Neuronal stem cell (in vitro differentiated cells): ENCODE measurements at regions not wholly inside any gene's neighbourhood (a gene's known extent, or its start where the extent isn't known, plus 50 kb on each side); places are given as distances from the start of the nearest gene placed in this dataset.

Experiments used
- DNase-seq: peaks from one replicate; pipeline ENCODE4 v3.0.0-alpha.2; 2013; ENCODE audit warnings: low spot score
- H2AFZ ChIP-seq: one replicate; pipeline ENCODE4 v1.6.1; 2013; ENCODE audit warnings: mild to moderate bottlenecking, low read length, inconsistent platforms
- H2AK5ac ChIP-seq: 2 replicates; pipeline ENCODE4 v1.6.1; 2013; ENCODE audit warnings: low read depth, mild to moderate bottlenecking, inconsistent platforms, low read length, moderate library complexity, mixed read lengths
- H2BK120ac ChIP-seq: 2 replicates; pipeline ENCODE4 v1.6.1; 2013; ENCODE audit warnings: low read depth, mild to moderate bottlenecking, inconsistent platforms, low read length, moderate library complexity, mixed read lengths
- H2BK12ac ChIP-seq: one replicate; pipeline ENCODE4 v1.6.1; 2013; ENCODE audit warnings: low read length, inconsistent platforms
- H2BK15ac ChIP-seq: 2 replicates; pipeline ENCODE4 v1.6.1; 2013; ENCODE audit warnings: mild to moderate bottlenecking, low read length, inconsistent platforms, mixed read lengths
- H2BK5ac ChIP-seq: one replicate; pipeline ENCODE4 v1.6.1; 2013; ENCODE audit warnings: inconsistent platforms, mild to moderate bottlenecking, low read length, moderate library complexity
- H3K14ac ChIP-seq: one replicate; pipeline ENCODE4 v1.6.1; 2013; ENCODE audit warnings: low read length, inconsistent platforms
- H3K18ac ChIP-seq: 2 replicates; pipeline ENCODE4 v1.6.1; 2013; ENCODE audit warnings: low read length, inconsistent platforms
- H3K23ac ChIP-seq: 2 replicates; pipeline ENCODE4 v1.6.1; 2013; ENCODE audit warnings: low read depth, mild to moderate bottlenecking, mixed read lengths, low read length, inconsistent platforms; ENCODE audit not compliant: poor library complexity
- H3K27ac ChIP-seq: replicated peaks from 3 replicates; pipeline ENCODE4 v1.5.1; 2013; ENCODE audit warnings: low read length, inconsistent platforms
- H3K27me3 ChIP-seq, 3 experiments: 2 replicates each; pipeline ENCODE4 v1.6.1; 2013; ENCODE audit warnings: low read length in 3 of 3, mild to moderate bottlenecking in 2 of 3, inconsistent platforms in 1 of 3, low read depth in 1 of 3, mixed read lengths in 1 of 3, moderate library complexity in 1 of 3; ENCODE audit not compliant: control insufficient read depth in 3 of 3, insufficient read depth in 3 of 3
- H3K36me3 ChIP-seq, 2 donors: replicated peaks in 1 of 2; 2 replicates each; pipeline ENCODE4 v1.6.1; 2013; ENCODE audit warnings: low read length in 2 of 2; ENCODE audit not compliant: control insufficient read depth in 2 of 2, insufficient read depth in 2 of 2
- H3K4ac ChIP-seq: 2 replicates; pipeline ENCODE4 v1.6.1; 2013; ENCODE audit warnings: inconsistent platforms, mild to moderate bottlenecking, low read length, moderate library complexity
- H3K4me1 ChIP-seq, 2 donors: 1 replicate in 1 of 2; 2 replicates in 1 of 2; pipeline ENCODE4 v1.6.1; 2013; ENCODE audit warnings: low read length in 2 of 2, low read depth in 1 of 2; ENCODE audit not compliant: control insufficient read depth in 2 of 2, insufficient read depth in 1 of 2
- H3K4me2 ChIP-seq: one replicate; pipeline ENCODE4 v1.6.1; 2013; ENCODE audit warnings: mild to moderate bottlenecking, low read length, inconsistent platforms; ENCODE audit not compliant: insufficient read depth, poor library complexity, severe bottlenecking
- H3K4me3 ChIP-seq, 2 donors: 2 replicates each; pipeline ENCODE4 v1.5.1; 2013; ENCODE audit warnings: low read length in 2 of 2, mild to moderate bottlenecking in 2 of 2, inconsistent platforms in 1 of 2, moderate library complexity in 1 of 2
- H3K79me1 ChIP-seq: one replicate; pipeline ENCODE4 v1.6.1; 2013; ENCODE audit warnings: low read depth, mild to moderate bottlenecking, inconsistent platforms, low read length, moderate library complexity
- H3K9ac ChIP-seq: one replicate; pipeline ENCODE4 v1.6.1; 2013; ENCODE audit warnings: mild to moderate bottlenecking, low read depth, low read length, inconsistent platforms; ENCODE audit not compliant: poor library complexity
- H3K9me3 ChIP-seq, 2 donors: replicated peaks in 1 of 2; 2 replicates each; pipeline versions ENCODE3 to v1.6.1; 2013; ENCODE audit warnings: low read length in 2 of 2, mild to moderate bottlenecking in 2 of 2, inconsistent platforms in 1 of 2, low read depth in 1 of 2, mixed read lengths in 1 of 2, moderate library complexity in 1 of 2; ENCODE audit not compliant: control insufficient read depth in 2 of 2, insufficient read depth in 1 of 2
- H4K8ac ChIP-seq: one replicate; pipeline ENCODE4 v1.6.1; 2013; ENCODE audit warnings: low read depth, mild to moderate bottlenecking, inconsistent platforms, low read length, moderate library complexity
- H4K91ac ChIP-seq: one replicate; pipeline ENCODE4 v1.6.1; 2013; ENCODE audit warnings: low read length, low read depth, mild to moderate bottlenecking, inconsistent platforms; ENCODE audit not compliant: poor library complexity
- WGBS, 2 donors: extraction: QIAGEN DNeasy Blood & Tissue Kit; methylation state at CpG; one replicate each; pipeline ENCODE4 v1.1.7; 2013; ENCODE audit warnings: missing lambda C conversion rate in 2 of 2, mixed read lengths in 1 of 2; ENCODE audit not compliant: insufficient read length in 2 of 2, insufficient replicate concordance in 1 of 2; ENCODE audit errors: extremely low coverage in 2 of 2; 5-methylcytosine and 5-hydroxymethylcytosine counted together

GRCh38 chr15:69973880-69974279 is 123.8 kb downstream of the TLE3 start:
- Histone ChIP-seq H2AFZ (no peak overlapping the region), H3K9me3 (no peaks in the 10 kb centered on the region), H3K27me3 (peaks cover 0 to 4% (median 0%) of the 10 kb centered on the region in 3 experiments), H3K4ac (no peak overlapping the region), H3K14ac (no peak overlapping the region), H2BK5ac (no peak overlapping the region), H3K4me3 (no peak overlapping the region), H3K18ac (no peak overlapping the region), H3K36me3 (no peaks in the 10 kb centered on the region), H3K27ac (no peak overlapping the region), H3K4me2 (no peak overlapping the region), H4K91ac (no peak overlapping the region), H2BK120ac (no peak overlapping the region), H3K23ac (no peak overlapping the region), H2BK15ac (no peak overlapping the region), H3K4me1 (no peaks in the 10 kb centered on the region), H4K8ac (no peak overlapping the region), H3K79me1 (peaks cover 1% of the 10 kb centered on the region), H3K9ac (no peak overlapping the region), H2AK5ac (no peak overlapping the region), H2BK12ac (no peak overlapping the region)
- WGBS, 2 donors = no CpG with 5 or more reads among the region's 4 CpGs
- no peak for DNase-seq

DNA sequence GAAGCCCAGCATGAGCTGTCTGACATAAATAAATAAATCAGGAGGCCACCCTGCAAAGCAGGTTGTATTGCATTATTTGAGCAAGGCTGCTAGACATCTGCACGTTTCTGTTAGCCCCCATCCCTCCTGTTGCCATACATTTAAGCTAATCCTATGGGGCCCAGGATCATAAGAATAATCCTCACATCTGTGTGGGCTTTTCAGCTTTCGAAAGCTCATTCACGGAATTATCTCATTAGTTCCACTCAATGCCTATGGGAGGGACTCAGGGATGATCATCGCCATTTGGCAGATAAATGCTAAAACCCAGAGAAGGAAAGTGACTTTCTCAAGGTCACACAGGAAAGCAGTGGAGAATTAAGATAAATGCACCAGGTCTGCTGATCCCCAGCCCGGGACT is 123.4 kb downstream of the TLE3 start:
- Histone ChIP-seq H3K27me3 (peaks cover 0 to 4% (median 0%) of the 10 kb centered on the region in 3 experiments), H3K4ac (no peak overlapping the region), H3K4me3 (no peak overlapping the region), H3K23ac (no peak overlapping the region), H3K27ac (no peak overlapping the region), H2AFZ (no peak overlapping the region), H3K79me1 (peaks cover 1% of the 10 kb centered on the region), H2BK5ac (no peak overlapping the region), H3K4me1 (no peaks in the 10 kb centered on the region), H2AK5ac (no peak overlapping the region), H3K36me3 (no peaks in the 10 kb centered on the region), H4K91ac (no peak overlapping the region), H3K14ac (no peak overlapping the region), H2BK120ac (no peak overlapping the region), H4K8ac (no peak overlapping the region), H3K9ac (no peak overlapping the region), H3K9me3 (no peaks in the 10 kb centered on the region), H2BK15ac (no peak overlapping the region), H3K4me2 (no peak overlapping the region), H3K18ac (no peak overlapping the region), H2BK12ac (no peak overlapping the region)
- no peak for DNase-seq
- no CpG with 5 or more reads among the region's 5 CpGs for WGBS, 2 donors

DNA sequence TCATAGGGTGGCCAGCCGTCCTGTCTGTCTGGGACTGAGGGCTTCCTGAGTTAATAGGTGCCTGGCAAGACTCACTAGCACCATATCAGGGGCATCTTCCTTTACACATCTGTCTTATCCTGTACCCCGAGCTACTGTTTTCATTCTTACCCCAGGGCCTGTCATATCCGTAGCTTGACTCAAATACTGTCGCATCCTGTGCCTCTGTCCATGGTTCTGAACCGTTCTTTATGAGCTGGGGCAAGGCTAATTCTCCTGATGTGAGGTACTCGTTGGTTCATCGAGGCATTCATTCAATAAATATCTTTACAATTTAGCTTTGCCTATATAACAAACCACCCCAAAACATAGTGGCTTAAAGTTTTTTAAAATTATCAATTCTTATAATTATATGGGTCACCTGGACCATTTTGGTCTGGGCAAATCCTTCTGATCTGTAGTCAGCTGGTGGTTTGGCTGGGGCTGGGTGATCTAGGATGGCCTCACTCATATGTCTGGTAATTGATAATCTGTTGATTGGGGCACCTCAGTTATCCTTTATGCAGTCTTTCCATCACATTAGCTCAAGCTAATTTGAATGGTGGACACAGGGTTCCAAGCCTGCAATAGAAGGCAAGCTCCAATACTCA is 121.2 kb downstream of the TLE3 start:
- H2AK5ac ChIP-seq = no peak overlapping the region
- no peak overlapping the region for H2AFZ ChIP-seq
- no peak overlapping the region for H3K14ac ChIP-seq
- no peak overlapping the region for H3K23ac ChIP-seq
- no peak overlapping the region for H3K18ac ChIP-seq
- peaks cover 0 to 2% (median 2%) of the 10 kb centered on the region in 3 experiments for H3K27me3 ChIP-seq
- H4K8ac ChIP-seq = no peak overlapping the region
- no peak overlapping the region for H3K4me3 ChIP-seq
- no CpG with 5 or more reads among the region's 7 CpGs for WGBS, 2 donors
- no peaks in the 10 kb centered on the region for H3K36me3 ChIP-seq
- no peak overlapping the region for H4K91ac ChIP-seq
- no peak overlapping the region for H2BK5ac ChIP-seq
- peak; percentile 81 for DNase-seq
- no peak overlapping the region for H2BK12ac ChIP-seq
- H3K4me1 ChIP-seq = no peaks in the 10 kb centered on the region
- H2BK15ac ChIP-seq = no peak overlapping the region
- no peak overlapping the region for H3K4ac ChIP-seq
- no peak overlapping the region for H3K27ac ChIP-seq
- H3K9me3 ChIP-seq = no peaks in the 10 kb centered on the region
- no peak overlapping the region for H3K9ac ChIP-seq
- H3K4me2 ChIP-seq = no peak overlapping the region
- H2BK120ac ChIP-seq = no peak overlapping the region
- H3K79me1 ChIP-seq = peaks cover 1% of the 10 kb centered on the region

DNA sequence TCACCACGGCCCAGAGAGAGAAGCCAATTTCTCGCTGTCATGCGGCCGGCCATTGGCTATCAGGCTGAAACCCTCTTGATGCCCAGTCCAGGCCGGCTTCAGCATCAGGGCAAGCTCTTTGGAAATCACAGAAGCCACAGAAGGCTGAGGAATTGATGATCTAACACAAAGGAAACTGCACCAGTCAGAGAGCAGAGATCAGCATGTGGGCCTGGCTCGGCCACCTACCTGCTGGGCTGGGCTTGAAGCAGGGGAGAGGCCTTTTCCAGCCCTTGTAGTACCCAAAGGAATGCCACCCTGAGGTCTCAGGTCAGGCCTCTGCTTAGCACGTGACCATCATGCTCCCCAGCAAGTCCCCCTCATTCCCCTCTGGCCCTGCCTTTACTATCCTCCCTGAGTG is 119.1 kb downstream of the TLE3 start:
- no peaks in the 10 kb centered on the region for H3K4me1 ChIP-seq
- no peak overlapping the region for H2BK12ac ChIP-seq
- no peak overlapping the region for H4K8ac ChIP-seq
- H3K27me3 ChIP-seq = peaks cover 0 to 5% (median 2%) of the 10 kb centered on the region in 3 experiments
- H2BK120ac ChIP-seq = no peak overlapping the region
- peaks cover 1% of the 10 kb centered on the region for H3K79me1 ChIP-seq
- H3K36me3 ChIP-seq = no peaks in the 10 kb centered on the region
- H3K18ac ChIP-seq = peak overlapping the region; percentile 4
- H2BK5ac ChIP-seq = no peak overlapping the region
- no peak overlapping the region for H4K91ac ChIP-seq
- no peak overlapping the region for H3K14ac ChIP-seq
- H3K9ac ChIP-seq = no peak overlapping the region
- no peak overlapping the region for H3K4me3 ChIP-seq
- no peak overlapping the region for H3K23ac ChIP-seq
- no peaks in the 10 kb centered on the region for H3K9me3 ChIP-seq
- no peak overlapping the region for H2AK5ac ChIP-seq
- no peak for DNase-seq
- H3K4me2 ChIP-seq = no peak overlapping the region
- WGBS, 2 donors = no CpG with 5 or more reads among the region's 7 CpGs
- H3K4ac ChIP-seq = no peak overlapping the region
- H3K27ac ChIP-seq = no peak overlapping the region
- H2BK15ac ChIP-seq = no peak overlapping the region
- H2AFZ ChIP-seq = no peak overlapping the region
